ENCODE measurements at regions not wholly inside any gene's neighbourhood (a gene's known extent, or its start where the extent isn't known, plus 50 kb on each side); places are given as distances from the start of the nearest gene placed in this dataset.

GRCh38 chr12:125871811-125872594 lies 806.8 kb downstream of the AACS start:
- no peak for DNase-seq (ENCODE audit: insufficient read length, low spot score)

GRCh38 chr12:125873016-125873415 lies 807.8 kb downstream of the AACS start:
- DNase-seq (ENCODE audit: insufficient read length, low spot score) (no peak), FAIRE-seq (no peak)
- TF ChIP-seq POLR2A (IDR thresholded peaks at IDR 0.05; ENCODE audit: low read depth, low read length): no peak

More at GRCh38 chr12:125871811-125872594, 806.8 kb downstream of the AACS start:
- TF ChIP-seq POLR2A (IDR thresholded peaks at IDR 0.05; ENCODE audit: low read depth, low read length): no peak
- FAIRE-seq: no peak

- TF ChIP-seq POLR2A (IDR thresholded peaks at IDR 0.05; ENCODE audit: low read depth, low read length): no peak
- DNase-seq (ENCODE audit: insufficient read length, low spot score) (no peak), FAIRE-seq (no peak)
These were observed 813.2 kb downstream of the AACS start for GRCh38 chr12:125878483-125878882.

- FAIRE-seq (no peak), DNase-seq (ENCODE audit: insufficient read length, low spot score) (no peak)
- TF ChIP-seq POLR2A (IDR thresholded peaks at IDR 0.05; ENCODE audit: low read depth, low read length): no peak
These were observed 816.9 kb downstream of the AACS start for GRCh38 chr12:125882141-125882540.

GRCh38 chr12:125888921-125889320 lies 823.7 kb downstream of the AACS start:
- no peak for DNase-seq (ENCODE audit: insufficient read length, low spot score)
- no peak for FAIRE-seq
- TF ChIP-seq POLR2A (IDR thresholded peaks at IDR 0.05; ENCODE audit: low read depth, low read length): no peak

GRCh38 chr12:125889742-125890141 lies 824.5 kb downstream of the AACS start:
- FAIRE-seq (no peak), DNase-seq (ENCODE audit: insufficient read length, low spot score) (no peak)
- TF ChIP-seq POLR2A (IDR thresholded peaks at IDR 0.05; ENCODE audit: low read depth, low read length): no peak

- DNase-seq (ENCODE audit: insufficient read length, low spot score) (no peak), FAIRE-seq (no peak)
- TF ChIP-seq POLR2A (IDR thresholded peaks at IDR 0.05; ENCODE audit: low read depth, low read length): no peak
These were observed 825.2 kb downstream of the AACS start for GRCh38 chr12:125890366-125890905.

- FAIRE-seq (no peak), DNase-seq (ENCODE audit: insufficient read length, low spot score) (no peak)
- TF ChIP-seq POLR2A (IDR thresholded peaks at IDR 0.05; ENCODE audit: low read depth, low read length): no peak
These were observed 825.7 kb downstream of the AACS start for GRCh38 chr12:125890971-125891370.

GRCh38 chr12:125892276-125892675 lies 827.0 kb downstream of the AACS start:
- DNase-seq (ENCODE audit: insufficient read length, low spot score) (no peak), FAIRE-seq (no peak)
- no peak for TF ChIP-seq POLR2A (IDR thresholded peaks at IDR 0.05; ENCODE audit: low read depth, low read length)

GRCh38 chr12:125902991-125903390 lies 837.8 kb downstream of the AACS start:
- no peak for TF ChIP-seq POLR2A (IDR thresholded peaks at IDR 0.05; ENCODE audit: low read depth, low read length)
- FAIRE-seq (no peak), DNase-seq (ENCODE audit: insufficient read length, low spot score) (no peak)

- DNase-seq (ENCODE audit: insufficient read length, low spot score): no peak
- TF ChIP-seq POLR2A (IDR thresholded peaks at IDR 0.05; ENCODE audit: low read depth, low read length): no peak
- FAIRE-seq: no peak
These were observed 842.1 kb downstream of the AACS start for GRCh38 chr12:125907351-125907750.

- DNase-seq (ENCODE audit: insufficient read length, low spot score) (no peak), FAIRE-seq (no peak)
- no peak for TF ChIP-seq POLR2A (IDR thresholded peaks at IDR 0.05; ENCODE audit: low read depth, low read length)
These were observed 854.7 kb downstream of the AACS start for GRCh38 chr12:125919856-125920470.

GRCh38 chr12:125922330-125922729 lies 857.1 kb downstream of the AACS start:
- TF ChIP-seq POLR2A (IDR thresholded peaks at IDR 0.05; ENCODE audit: low read depth, low read length): no peak
- no peak for FAIRE-seq
- no peak for DNase-seq (ENCODE audit: insufficient read length, low spot score)

GRCh38 chr12:125936502-125936901 lies 871.3 kb downstream of the AACS start:
- FAIRE-seq: no peak
- no peak for DNase-seq (ENCODE audit: insufficient read length, low spot score)
- TF ChIP-seq POLR2A (IDR thresholded peaks at IDR 0.05; ENCODE audit: low read depth, low read length): no peak

GRCh38 chr12:125944446-125944845 lies 879.2 kb downstream of the AACS start:
- no peak for DNase-seq (ENCODE audit: insufficient read length, low spot score)
- no peak for TF ChIP-seq POLR2A (IDR thresholded peaks at IDR 0.05; ENCODE audit: low read depth, low read length)
- FAIRE-seq: no peak

All from H54 (cell line).